COR-L47 (cell line): ENCODE measurements at regions not wholly inside any gene's neighbourhood (a gene's known extent, or its start where the extent isn't known, plus 50 kb on each side); places are given as distances from the start of the nearest gene placed in this dataset.

Experiments used
- DNase-seq: peaks from one replicate; lab custom pipeline; 2025; lab: John Stamatoyannopoulos, UW

- DNase-seq, result no peak
Observed at GRCh38 chr2:62565309-62565908, 59.4 kb upstream of the TMEM17 start.

DNA sequence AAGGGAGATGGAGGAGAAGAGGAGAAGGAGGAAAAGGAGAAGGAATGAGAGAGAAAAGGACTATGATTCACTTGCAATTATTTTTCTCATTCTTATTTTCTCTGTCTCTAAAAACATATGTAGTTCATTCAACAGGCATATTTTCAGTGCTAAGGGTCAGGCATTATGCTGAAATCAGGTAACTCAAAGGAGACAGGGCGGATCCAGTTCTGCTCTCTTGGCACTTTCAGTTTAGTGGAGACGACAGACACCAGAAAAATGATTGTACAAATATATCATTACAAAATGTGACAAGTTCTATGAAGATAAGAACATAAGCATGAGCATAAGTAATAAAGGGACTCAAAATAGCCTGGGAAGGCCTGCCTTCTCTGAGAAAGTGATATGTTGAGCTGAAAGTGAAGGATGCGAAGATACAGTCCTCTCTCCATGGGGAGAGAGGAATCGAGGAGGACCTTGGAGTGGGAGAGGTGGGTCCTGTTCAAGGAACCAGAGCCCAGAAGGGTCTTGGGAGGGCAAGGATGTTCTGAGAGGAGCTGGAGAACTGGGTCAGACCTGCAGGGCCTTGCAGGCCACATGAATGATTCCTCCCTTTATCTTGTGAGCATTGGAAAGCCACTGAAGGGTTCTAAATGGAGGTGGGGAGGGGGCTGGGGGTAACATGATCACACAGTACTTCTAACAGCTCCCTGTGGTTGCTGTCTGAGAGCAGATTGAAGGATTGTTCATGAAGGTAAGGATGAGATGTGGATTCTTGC, 58.6 kb upstream of the TMEM17 start:
- no peak for DNase-seq

DNA sequence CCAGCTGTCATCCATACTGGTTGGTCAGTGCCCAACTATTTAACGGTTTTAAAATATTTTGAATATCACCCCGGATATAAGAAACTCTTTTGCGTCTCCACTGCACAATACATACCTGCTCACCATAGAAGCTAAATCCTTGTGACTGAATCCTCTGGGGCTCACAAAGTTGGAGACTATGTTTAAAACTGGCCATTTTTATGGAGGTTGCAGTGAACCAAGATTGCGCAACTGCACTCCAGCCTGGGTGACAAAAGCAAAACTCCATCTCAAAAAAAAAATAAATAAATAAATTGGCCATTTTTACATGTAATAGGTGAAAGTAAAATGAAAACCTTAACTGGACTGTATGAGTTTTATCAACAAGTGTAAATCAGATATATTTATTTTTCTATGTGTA, 55.6 kb upstream of the TMEM17 start:
- no peak for DNase-seq

DNA sequence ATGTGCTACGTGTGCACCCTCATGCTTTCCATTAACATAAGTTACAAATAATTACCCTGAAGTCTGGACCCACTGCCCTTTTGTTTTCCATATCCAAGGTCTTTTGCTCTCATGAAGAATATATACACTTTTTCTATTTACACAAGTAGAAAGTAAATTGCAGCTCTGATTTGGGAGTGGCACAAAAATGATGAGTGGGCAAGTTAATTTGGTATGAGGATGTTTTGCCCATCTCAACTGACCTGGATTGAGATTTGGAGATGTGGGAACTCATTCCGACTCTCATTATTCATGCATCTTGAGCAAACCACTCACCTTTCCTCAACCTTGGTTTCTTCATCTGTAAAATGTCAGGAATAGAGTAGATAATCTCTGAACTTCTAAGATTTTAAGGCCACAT, 53.6 kb upstream of the TMEM17 start:
- DNase-seq, result no peak

GRCh38 chr2:62558743-62559142, 52.7 kb upstream of the TMEM17 start:
- DNase-seq, result no peak

GRCh38 chr2:62556086-62556485, 50.1 kb upstream of the TMEM17 start:
- no peak for DNase-seq
